RWPE1 (cell line): ENCODE measurements at regions not wholly inside any gene's neighbourhood (a gene's known extent, or its start where the extent isn't known, plus 50 kb on each side); places are given as distances from the start of the nearest gene placed in this dataset.

Experiments
- CTCF ChIA-PET: fragments of 350-600 bp; sonication (Branson Sonifier 250); formaldehyde crosslinking; extraction: SDS; loops from one replicate; lab custom pipeline; 2021; lab: Yijun Ruan, JAX
- POLR2A ChIA-PET: fragments of 400-600 bp; formaldehyde crosslinking; extraction: SDS; loops from one replicate; lab custom pipeline; 2020; ENCODE audit warnings: antibody characterized with exemption; ENCODE audit not compliant: low non-redundant PET; lab: Yijun Ruan, JAX
- DNase-seq: peaks from one replicate; pipeline ENCODE4 v3.0.0; 2012; ENCODE audit warnings: low spot score
- H3K27ac ChIP-seq: fragments of 450-650 bp; 2 replicates; pipeline ENCODE4 v1.5.1; 2017
- CTCF ChIP-seq: fragments of 450-650 bp; conservative IDR thresholded peaks from 2 replicates; pipeline ENCODE4 v1.5.1; 2017; ENCODE audit warnings: low read depth, mild to moderate bottlenecking

DNA sequence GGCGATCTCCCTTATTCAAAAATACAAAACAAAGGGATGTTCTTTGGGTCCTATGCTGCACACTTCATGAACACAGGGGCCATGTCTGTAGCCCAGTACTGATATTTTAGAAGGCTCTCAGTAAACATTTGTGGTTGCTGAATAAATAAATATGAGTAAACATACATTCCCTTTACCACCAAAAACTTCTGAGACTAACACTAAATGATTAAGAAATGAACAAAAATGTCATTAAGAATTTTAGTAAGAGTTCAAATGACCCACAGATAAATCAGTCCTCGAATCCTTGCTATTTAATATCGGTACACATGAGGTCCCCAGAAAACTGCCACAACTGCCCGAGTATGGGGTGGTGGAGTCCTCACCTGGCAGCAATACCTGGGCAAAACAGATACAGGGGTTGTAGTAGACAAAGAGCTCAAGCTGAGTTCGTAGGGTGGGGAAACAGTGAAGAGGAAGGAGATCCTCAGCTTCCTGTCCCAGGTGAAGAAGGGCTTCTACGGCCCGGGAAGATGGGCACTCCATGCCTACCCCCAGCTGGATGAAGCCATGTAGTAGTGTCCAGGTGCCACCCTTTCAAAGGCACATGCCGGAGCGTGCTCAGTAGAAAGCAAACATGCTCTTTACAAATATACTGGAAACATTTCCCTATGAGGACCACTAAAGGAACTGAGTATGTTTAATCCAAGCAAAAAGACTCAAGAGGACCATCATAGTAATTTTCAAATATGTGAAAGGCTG lies 72.6 kb upstream of the ARHGAP29 start:
- ChIA-PET POLR2A (no interaction called here), CTCF (interaction anchor here (0.7 kb wide), 1 partner anchor 130 kb away, joined by 5 read pairs; no protein-coding TSS in a partner anchor)
- DNase-seq = no peak
- H3K27ac ChIP-seq = no peak overlapping the region
- TF ChIP-seq CTCF = no peak

DNA sequence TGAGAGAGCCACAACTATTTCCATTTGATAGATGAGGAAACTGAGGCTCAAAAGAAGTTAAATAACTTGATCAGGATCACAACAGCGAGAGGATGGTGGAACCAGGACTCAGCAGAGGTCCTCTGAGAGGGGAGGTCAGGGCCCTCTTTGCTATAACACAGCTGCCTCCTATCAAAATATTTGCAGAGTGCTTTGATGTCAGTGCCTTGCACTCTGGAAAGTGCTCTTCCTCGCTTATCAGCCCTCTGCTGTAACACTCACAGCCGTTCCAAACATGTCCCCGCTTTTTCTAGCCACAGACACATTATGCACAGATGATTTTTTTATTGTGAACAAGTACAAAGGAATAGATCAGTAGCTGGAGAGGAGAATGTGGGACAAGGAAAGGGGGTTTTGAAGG lies 71.8 kb upstream of the ARHGAP29 start:
- ChIA-PET CTCF (no interaction called here), POLR2A (no interaction called here)
- TF ChIP-seq CTCF = no peak
- H3K27ac ChIP-seq = no peak overlapping the region
- DNase-seq = no peak

DNA sequence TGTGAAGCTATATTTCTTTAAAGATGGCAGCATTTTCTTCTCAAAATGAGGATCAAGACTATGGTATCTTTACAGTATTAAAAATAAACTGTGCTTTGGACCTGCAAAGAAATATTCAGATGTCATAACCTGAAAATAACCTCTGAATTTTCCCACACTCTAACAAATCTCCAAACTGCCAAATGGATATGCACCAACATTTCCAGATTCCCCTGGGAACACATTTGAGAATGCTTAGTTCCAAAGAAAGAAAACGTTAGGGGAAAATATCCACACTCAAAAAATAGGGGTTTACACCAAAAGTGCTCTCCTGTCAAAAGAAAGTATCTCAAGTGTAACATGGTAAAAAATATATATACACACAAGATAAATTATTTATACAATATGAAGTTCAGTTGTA lies 69.1 kb upstream of the ARHGAP29 start:
- CTCF ChIA-PET = no interaction called here
- H3K27ac ChIP-seq = no peak overlapping the region
- POLR2A ChIA-PET = no interaction called here
- no peak for TF ChIP-seq CTCF
- no peak for DNase-seq

GRCh38 chr1:94305704-94306103 lies 68.3 kb upstream of the ARHGAP29 start:
- DNase-seq = no peak
- no peak overlapping the region for H3K27ac ChIP-seq
- TF ChIP-seq CTCF = no peak
- CTCF ChIA-PET = no interaction called here
- POLR2A ChIA-PET = no interaction called here

- H3K27ac ChIP-seq = peak overlapping the region; percentile 53
- no peak for TF ChIP-seq CTCF
- ChIA-PET CTCF (no interaction called here), POLR2A (no interaction called here)
- no peak for DNase-seq
Observed at GRCh38 chr1:94304553-94304952, 67.2 kb upstream of the ARHGAP29 start.

DNA sequence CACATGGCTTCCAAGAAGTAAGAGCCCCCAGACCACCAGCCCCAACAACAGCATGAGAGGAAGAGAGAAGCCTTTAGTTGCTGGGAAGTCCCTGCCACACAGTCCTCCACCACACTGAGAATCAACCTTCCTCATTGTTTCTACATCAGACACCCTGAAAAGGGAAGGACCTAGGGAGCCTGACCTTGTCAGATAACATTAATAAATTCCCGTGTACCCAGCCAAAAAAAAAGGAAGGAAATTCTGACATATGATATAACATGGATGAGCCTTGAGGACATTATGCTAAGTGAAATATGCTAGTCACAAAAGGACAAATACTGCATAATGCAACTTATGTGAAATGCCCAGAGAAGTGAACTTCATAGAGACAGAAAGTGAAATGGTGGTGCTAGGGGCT lies 65.6 kb upstream of the ARHGAP29 start:
- ChIA-PET CTCF (no interaction called here), POLR2A (no interaction called here)
- DNase-seq = no peak
- no peak for TF ChIP-seq CTCF
- peak overlapping the region; percentile 22; the same call in 1 of the 2 replicates for H3K27ac ChIP-seq
